Kidney tubule cell (primary cell): ENCODE measurements at regions not wholly inside any gene's neighbourhood (a gene's known extent, or its start where the extent isn't known, plus 50 kb on each side); places are given as distances from the start of the nearest gene placed in this dataset.

Experiments
- DNase-seq: peaks from one replicate; pipeline ENCODE4 v3.0.0-alpha.2; 2018; ENCODE audit warnings: low spot score

DNA sequence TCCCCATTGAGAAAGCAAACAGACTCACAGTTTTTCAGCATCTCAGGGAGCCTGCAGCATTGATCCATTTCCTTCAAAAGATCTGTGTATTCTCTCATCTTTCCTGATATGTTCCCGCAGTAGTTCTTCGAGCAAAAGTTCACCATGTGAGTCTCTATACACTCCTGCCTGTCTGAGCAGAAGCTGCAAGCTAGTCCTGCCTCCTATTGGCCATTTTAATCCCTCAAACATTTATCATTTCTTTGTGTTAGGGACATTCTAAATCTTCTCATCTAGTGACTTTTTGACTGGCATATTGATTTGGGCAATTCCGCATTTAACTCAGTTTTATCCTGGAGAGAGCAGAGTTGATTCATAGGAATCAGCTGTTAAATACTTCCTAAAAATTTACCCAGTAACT is 660.4 kb upstream of the KLF12 start:
- no peak for DNase-seq

DNA sequence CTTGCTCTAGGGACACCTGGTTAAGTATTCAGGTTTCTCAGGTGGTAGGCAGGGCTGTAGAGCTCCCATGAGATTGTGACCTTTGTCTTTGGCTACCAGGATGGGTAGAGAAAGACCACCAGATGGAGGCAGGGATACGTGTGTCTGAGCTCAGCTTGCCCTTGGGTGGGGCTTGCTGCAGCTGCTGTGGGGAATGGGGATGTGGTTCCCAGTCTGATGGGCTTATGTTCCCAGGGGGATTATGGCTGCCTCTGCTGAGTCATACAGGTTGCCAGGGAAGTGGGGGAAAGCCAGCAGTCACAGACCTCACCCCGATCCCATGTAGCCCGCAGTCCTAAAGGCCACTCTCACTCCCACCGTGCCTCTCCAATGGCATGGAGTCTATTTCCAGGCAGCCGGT is 659.9 kb upstream of the KLF12 start:
- DNase-seq: no peak

DNA sequence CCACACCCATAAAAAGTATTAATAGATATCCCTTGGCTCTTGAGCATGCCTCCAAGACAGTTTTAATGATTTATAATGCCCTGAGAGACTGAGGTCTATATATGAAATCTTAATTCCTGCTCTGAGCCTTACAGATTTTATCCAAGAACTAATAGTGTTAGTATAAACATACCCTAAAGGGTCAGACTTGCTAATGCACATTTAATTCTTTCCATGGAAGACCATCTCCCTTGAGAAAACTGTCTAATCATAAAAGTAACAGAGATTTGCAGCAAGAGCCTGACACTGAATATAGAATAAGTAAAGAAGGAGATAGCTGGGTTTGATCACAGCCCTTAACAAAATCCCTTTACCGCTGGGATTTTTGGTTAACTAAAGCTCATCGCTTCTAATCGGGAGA is 650.8 kb upstream of the KLF12 start:
- DNase-seq: no peak

DNA sequence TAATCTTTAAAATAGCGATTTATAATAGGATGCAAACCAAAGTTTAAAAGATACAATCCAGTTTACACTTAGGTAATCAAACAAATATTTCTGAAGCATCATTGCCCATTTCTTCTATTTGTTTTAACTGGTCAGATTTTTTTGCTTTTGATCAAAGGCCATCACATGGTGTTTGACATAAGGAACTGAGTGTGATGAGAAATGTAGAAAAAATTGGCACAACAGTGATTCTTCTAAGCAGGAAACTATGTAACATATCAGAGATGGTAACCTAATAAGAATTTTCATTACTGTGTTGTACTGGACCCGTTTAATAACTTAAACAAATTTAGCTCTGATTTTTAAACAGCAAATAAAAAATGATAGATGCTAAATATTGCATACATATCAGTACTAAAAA is 644.7 kb upstream of the KLF12 start:
- DNase-seq: no peak

DNA sequence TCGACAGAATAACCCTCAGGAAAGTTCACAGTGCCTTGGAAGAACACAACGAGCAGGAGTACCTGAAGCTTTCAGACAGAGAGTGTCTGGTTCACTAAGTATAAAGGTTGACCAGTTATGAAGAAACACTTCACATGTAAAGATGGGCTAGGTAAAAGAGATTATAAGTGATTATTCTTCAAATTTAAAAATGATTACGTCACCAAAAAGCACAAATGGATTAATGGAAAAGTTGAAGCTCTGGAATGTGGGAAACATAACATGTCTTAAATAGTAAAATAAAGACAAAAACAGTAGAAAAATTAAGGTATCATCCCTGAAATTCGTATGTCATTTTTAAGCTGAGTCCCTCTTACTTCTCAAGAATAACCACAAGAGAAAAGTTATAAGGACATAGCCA is 643.9 kb upstream of the KLF12 start:
- no peak for DNase-seq

DNA sequence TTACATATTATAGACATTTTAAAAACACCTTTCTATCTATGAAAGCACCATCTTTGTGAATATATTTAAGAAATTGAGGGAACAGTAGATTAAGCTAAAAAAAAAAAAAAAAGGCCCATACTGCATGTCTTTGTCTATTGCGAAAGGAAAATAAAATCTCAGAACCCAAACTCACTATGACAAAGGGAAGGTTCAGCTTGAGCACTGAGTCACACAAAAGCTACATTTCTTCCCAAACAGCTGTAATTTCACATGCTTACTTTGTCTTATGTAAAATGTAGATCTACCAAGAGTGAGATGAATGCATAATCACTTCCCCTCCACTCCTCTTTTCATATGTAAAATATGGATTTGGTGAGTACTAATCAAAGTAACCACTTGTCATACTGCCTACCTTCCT is 640.1 kb upstream of the KLF12 start:
- DNase-seq: no peak

DNA sequence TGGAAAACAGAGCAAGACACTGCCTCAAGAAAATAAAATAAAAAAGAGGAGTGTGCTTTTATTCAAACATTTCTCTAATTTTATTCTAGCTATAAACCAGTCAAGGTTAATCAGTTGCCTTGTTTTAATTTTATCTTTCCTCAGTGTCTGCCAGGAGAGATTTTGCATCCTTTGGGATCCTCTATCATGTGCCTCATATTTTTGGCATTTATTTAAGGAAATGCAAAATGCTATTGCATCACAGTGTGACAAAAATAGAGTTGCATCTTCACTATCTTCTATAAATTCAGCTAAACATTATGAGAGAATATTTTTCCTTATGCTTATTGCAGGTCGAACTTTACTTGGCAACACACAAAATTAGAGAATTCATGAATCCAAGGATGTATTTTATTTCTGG is 639.0 kb upstream of the KLF12 start:
- DNase-seq: no peak

DNA sequence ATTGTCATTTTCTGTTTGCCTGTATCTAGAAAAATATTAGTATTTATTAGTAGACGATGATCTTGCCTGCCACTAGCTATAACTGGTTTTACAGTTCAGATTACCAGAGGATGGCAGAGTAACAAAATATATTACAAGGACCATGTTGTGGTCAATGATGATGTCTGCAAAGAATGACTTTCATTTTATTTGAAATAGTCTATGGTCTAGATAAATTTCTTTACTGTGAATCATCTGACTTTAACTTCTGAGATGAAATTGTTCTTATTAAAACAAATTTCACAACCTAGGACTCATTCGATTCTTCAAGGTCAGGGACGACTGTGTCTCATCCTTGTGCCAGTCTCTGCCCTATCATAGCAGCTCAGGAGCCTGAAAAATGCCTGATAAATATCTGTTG is 637.8 kb upstream of the KLF12 start:
- DNase-seq: peak; percentile 75

DNA sequence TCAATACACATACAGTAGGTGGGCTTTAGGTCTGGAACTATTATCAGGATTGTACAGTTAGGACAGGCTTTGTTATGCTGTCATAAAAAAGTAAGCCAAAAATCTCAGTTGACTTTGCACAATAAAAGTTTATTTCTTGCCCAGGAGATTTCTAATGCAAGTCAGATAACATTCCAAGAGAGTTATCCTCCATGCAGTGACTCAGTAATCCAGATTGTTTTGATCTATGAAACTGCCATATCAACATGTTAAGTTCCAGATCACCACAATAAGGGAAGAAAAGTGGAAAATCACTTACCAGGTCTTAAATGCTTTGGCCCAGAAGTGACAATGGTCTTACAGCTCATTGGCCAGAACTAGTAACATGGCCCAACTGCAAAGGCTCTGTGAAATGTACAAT is 636.2 kb upstream of the KLF12 start:
- DNase-seq: peak; percentile 76

DNA sequence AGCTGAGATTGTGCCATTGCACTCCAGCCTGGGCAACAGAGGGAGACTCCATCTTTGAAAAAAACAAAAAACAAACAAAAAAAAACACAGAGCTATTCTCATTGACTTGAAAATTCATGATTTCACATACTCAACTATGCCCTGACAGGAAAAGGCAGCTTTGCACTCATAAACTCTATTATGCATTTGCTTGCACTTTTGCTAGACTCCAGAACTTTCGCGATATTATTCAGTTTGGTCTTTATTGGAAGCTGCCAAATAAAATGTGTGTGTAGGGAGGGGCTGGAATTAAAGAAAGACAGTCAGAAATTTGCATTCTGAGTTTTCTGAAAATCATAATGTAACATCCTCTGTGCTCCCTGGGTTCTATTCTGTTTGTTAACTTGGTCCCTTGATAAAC is 635.1 kb upstream of the KLF12 start:
- DNase-seq: no peak

DNA sequence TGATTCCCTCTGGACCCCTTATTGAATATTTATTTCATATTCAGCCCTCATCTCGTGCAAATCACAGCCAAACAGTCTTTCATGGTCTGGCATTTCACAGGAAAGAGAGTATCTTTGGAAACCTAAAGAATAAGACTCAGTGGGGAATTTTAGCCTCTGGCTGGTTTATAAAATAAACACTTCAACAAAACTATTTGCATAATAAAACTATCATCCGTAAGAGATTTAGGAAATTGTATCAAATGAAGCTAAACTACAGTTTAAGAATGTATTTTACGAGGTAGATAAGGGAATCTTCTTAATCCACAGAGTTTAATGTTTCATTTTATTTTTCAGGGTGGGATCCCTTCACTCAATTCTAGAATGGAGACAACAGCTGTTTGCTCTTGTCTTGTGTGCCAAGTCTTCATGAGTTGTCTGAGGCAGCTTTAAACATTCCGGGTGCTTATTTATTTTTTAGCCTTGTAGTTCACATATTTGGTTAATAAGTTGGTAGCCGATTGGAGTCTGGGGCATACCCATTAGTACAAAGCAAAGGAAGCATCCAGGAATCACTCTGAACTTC is 634.4 kb upstream of the KLF12 start:
- DNase-seq: no peak

DNA sequence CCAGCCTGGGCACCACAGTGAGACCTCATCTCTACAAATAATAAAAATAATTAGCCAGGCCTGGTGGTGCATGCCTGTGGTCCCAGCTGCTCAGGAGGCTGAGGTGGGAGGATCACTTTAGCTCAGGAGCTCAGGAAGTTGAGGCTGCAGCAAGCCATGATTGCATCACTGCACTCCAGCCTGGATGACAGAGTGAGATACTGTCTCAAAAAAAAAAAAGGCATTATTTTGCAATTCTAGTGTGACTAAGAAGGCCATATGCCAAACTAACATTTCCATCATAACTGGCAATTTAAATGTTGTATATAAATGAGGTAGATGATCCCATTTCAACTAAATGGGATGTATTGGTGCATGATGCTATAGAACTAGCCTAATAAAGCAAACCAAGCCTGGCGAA is 632.8 kb upstream of the KLF12 start:
- DNase-seq: peak; percentile 12

DNA sequence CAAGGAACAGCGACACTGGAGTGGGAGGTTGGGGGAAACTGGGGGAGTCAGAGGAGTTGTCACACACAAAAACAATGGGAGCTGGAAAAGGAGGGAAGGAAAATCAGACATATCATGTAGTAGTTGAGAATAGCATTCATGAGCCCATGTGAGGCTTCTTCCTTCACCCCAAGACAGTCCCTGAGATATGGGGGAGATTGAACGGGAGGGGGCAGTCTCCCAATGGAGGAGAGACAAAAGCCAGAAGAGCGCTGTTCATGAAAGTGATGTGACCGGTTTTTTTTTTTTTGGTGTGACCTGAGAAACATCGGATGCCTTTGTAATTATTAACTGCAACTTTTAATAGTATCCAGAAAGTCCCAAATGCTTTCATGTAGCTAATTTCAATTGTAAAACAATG is 631.8 kb upstream of the KLF12 start:
- DNase-seq: no peak

DNA sequence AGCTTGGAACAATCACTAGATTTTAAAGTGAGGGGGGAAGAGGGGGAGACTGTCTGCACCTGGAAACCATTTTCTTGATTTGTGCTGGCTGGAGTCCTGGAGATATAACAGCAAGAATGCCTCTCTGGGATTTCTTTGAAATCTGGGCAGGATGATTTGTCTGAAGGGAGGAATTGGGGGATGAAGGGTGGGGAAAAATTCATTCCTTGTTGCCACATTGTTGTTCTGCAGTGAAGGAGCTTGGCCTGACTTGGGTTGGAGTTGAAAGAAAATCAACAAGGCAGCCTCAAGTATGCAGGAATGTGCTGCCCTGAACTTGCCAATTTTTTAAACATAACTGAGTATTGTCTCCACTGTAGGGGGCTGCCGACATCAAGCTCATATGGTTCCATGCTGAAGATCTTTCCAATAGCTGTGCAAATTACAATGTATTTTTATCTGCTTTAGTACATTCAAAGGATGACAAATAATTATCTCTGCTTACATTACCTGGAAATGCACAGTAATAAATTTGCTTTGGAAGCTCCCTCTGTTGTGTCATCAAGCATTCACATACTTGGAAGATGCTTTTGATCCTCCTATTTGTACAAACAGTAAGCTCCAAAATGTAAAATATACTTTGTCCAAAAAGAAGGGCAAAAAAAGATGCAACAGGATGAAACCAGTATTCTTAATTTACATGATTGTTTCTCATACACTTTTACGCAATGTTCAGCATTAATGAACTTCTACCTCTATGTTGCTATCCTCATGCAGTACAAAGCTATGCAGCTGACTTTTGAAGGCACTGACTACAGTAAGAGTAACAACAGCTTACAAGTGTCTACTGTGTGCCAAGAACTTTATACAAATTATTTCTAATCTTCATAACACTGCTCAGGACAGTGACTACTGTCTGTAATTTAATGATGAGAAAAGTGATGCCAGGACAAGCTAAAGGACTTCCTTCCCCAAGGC is 627.9 kb upstream of the KLF12 start:
- DNase-seq: no peak

DNA sequence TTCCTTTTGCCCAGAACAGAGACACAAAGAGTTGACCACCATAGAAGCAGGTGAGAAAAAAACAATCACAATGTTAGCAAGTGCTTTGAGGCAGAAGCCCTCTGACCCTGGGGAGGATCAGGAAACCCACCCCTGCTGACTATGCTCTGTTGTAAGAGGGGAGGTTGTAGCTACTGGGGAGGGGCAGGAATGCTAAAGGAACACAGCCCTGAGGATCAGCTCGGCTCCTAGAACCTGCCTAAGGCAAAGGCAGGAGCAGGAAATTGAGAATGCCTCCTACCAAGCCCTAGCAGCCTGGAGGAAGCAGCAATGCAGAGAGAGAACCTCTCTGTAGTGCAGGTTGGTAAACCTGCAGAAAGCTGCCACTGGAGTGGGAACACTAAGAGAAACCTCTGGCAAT is 624.0 kb upstream of the KLF12 start:
- no peak for DNase-seq

DNA sequence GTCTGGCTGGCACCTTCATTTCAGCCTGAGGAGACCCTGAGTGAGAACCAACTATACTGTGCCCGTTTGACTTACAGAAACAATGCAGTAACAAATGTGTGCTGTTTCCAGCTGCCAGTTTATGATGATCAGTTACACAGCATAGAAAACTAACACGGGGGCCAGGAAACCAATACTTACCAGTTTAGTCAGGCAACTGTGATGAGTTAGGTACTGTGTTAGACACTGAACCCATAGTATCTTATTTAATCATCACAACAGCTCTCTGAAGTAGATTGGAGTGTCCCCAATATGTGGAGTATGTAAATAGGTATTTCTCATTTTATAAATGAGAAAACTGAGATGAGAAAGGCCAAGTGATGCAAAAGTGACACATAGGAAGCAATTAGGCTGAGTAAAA is 620.9 kb upstream of the KLF12 start:
- DNase-seq: no peak

DNA sequence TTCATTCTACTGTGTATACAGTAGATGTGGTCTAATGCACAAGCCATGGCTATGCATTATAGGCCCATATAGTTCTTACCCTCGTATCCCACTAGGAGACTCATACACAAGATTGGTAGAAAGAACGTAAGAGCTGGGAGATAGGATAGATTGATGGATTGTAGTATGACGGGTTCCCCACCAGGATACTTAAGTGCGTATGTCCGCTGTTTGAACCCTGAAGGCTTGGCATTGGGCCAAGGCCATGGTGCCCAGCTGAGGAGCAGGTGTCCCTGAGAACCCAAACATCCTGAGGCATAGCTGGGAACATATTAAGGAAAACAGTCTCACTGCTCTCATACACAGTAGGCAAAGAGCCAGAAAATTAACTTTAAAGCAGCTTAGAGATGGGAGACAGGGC is 617.5 kb upstream of the KLF12 start:
- no peak for DNase-seq

DNA sequence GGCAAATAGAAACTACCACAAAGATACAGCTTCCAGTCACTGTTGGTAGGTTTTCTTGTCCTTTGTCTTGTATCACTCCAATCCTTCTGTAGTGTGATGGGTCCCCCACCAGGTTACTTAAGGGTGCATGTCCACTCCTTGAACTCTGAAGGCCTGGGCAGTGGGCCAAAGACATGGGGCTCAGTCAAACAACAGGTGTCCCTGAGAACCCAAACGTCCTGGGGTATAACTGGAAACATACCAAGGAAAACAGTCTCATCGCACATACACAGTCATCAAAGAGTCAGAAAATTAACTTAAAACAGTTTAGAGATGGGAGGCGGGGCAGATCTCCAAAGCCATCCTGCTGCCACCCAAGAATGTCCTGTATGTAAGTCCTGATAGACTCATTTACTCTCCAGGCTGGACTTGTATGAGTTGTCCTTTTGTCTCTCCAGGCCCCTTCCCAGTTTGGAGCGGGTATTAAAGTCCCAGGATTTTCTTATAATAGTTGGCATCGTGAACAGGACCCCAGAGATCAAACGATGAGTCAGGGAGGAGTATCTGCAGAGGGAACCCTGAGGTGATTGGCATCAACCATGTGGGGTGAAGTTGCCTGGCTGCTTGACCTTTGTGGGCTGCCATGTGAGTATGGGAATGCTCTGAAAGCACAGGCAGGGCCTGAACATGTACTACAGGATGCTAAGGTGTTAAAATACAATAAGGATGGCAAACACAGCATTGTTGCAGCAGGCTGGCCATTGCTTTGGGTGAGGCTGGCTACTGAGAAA is 613.2 kb upstream of the KLF12 start:
- DNase-seq: no peak

DNA sequence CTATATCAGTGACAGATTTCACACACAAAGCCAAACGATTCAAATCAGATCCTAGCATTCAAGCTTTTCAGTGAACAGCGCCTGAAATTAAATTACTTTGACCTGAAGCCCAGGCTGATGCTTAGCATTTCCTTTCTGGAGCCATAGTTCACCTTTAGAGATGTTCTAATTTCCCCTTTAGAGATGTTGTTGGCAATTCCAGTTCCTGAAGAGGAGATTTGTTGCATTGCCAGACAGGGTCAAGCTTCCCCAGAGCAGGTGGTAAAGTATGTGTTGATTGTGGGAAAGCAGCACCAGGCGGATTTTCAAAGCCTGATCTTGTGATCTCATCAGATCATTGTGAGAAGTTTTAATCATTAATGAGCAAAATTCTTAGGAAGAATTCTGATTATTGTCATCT is 609.8 kb upstream of the KLF12 start:
- DNase-seq: no peak

DNA sequence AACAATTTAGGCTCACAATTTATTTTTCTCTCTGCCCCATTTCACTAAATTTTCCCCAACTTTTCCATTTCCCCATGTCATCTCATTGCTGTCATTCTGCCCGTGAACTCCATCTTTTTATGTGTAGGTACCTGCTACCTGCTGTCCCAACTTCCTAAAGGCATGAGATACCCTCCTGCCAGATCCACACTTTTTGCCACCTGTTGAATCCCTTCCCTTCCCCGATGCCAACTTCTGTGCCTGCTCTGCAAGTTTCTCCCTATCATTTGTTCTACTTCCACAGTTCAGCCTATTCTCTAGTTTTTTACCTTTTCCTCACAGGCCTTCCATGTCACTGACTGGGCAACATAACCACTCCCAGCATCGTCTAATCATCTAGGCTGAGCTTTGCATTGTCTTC is 607.5 kb upstream of the KLF12 start:
- no peak for DNase-seq

DNA sequence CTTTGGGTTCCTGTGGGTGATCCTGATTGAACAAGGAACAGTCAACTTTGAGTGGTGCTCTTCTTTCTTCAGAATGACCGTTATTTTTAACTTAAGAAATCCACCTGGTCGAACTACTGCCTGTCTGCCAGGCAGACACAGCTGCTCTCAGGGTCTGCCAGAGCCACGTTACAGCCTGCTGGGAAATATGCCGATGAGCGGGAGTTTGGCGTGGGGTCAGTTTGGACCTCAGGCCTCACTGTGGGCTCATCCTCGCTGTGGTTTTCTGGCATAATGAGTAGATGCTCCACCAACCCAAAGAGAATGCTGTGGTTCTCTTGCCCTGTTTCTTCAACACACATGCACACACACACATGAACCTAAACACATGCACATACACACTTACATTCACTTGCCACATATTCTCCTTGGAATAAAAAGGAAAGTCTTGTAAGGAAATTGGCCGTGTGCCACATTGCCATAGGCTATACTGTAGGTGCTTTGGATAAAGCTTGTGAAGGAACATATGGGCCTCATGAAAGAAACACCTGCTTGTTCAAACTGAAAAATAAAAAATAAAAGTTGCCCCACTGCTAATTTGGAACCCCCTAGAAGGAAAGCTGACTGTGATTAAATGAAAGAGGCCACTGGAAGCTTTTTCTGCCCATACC is 598.7 kb upstream of the KLF12 start:
- no peak for DNase-seq

DNA sequence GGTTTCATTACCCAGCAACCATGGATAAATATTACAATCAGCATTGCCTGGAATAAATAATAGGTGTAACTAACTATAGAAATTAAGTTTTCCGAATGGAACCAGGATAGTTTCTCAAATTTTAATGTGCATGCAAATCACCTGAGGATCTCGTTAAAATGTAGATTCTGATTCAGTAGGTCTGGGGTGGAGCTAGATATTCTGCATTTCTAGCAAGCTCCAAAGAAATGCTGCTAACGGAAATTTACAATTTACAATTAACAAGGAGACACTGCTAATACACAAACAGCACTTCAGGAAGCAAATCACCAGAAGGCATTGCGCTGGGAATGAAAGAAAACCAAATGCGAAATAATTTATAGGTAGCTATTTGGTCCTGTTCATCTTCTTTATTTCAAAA is 597.5 kb upstream of the KLF12 start:
- no peak for DNase-seq
